GM23248 (cell line): ENCODE measurements at regions not wholly inside any gene's neighbourhood (a gene's known extent, or its start where the extent isn't known, plus 50 kb on each side); places are given as distances from the start of the nearest gene placed in this dataset.

Experiments used
- EZH2 ChIP-seq: fragments of 200-600 bp; sonication (generic); IDR thresholded peaks from 2 replicates; pipeline ENCODE4 v1.6.1; 2018; ENCODE audit warnings: antibody characterized with exemption, mild to moderate bottlenecking; ENCODE audit not compliant: insufficient read depth, poor library complexity, severe bottlenecking
- EZH2phosphoT487 ChIP-seq: fragments of 200-600 bp; sonication (generic); IDR thresholded peaks from 2 replicates; pipeline ENCODE4 v1.6.1; 2018; ENCODE audit warnings: antibody characterized with exemption, moderate library complexity, mild to moderate bottlenecking, low read depth; ENCODE audit not compliant: insufficient read depth

GRCh38 chr1:215489771-215490565 is 77.1 kb upstream of the KCTD3 start:
- TF ChIP-seq EZH2 (no peak), EZH2phosphoT487 (no peak)
